ENCODE measurements at regions not wholly inside any gene's neighbourhood (a gene's known extent, or its start where the extent isn't known, plus 50 kb on each side); places are given as distances from the start of the nearest gene placed in this dataset.

- H3K4me3 ChIP-seq (ENCODE audit: low read depth, low read length) = no peak overlapping the region
- H3K27me3 ChIP-seq (replicated peaks) = no peaks in the 10 kb centered on the region
- TF ChIP-seq, protein P1, sequence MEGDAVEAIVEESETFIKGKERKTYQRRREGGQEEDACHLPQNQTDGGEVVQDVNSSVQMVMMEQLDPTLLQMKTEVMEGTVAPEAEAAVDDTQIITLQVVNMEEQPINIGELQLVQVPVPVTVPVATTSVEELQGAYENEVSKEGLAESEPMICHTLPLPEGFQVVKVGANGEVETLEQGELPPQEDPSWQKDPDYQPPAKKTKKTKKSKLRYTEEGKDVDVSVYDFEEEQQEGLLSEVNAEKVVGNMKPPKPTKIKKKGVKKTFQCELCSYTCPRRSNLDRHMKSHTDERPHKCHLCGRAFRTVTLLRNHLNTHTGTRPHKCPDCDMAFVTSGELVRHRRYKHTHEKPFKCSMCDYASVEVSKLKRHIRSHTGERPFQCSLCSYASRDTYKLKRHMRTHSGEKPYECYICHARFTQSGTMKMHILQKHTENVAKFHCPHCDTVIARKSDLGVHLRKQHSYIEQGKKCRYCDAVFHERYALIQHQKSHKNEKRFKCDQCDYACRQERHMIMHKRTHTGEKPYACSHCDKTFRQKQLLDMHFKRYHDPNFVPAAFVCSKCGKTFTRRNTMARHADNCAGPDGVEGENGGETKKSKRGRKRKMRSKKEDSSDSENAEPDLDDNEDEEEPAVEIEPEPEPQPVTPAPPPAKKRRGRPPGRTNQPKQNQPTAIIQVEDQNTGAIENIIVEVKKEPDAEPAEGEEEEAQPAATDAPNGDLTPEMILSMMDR (IDR thresholded peaks at IDR 0.05; ENCODE audit: low read depth, low read length, missing control alignments) = no peak
- no peaks in the 10 kb centered on the region for H3K36me3 ChIP-seq (replicated peaks)
- DNase-seq = no peak
- in situ Hi-C loops (cut with HindIII; ENCODE audit: low pct_ligation_motif_present, low sequenced_read_pairs) = no loop called here
- H3K27ac ChIP-seq = no peak overlapping the region
Measured at GRCh38 chr1:239706245-239706892, 320.0 kb downstream of the CHRM3 start.

DNA sequence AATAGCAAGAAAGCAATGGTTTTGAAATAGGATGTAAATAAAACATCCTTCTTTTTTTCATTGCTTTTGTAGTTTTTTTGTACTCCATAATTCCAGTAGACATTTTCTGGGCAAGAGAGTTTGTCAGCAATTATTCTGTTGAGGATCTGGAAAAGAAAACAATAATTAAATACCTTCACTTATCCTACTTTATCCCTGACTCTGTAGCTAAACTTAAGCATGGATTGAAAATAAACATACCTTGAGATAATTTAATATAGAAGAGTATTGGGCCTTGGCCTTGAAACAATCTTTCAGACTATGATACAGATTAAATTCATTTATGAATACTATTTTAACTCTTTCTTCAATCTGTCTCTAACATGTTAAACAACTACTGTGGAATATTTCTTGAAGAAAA, 321.2 kb downstream of the CHRM3 start:
- no peaks in the 10 kb centered on the region for H3K36me3 ChIP-seq (replicated peaks)
- TF ChIP-seq, protein P1 (IDR thresholded peaks at IDR 0.05; ENCODE audit: low read depth, low read length, missing control alignments) = no peak
- DNase-seq = no peak
- in situ Hi-C loops (cut with HindIII; ENCODE audit: low pct_ligation_motif_present, low sequenced_read_pairs) = no loop called here
- H3K27ac ChIP-seq = no peak overlapping the region
- H3K27me3 ChIP-seq (replicated peaks) = no peaks in the 10 kb centered on the region
- no peak overlapping the region for H3K4me3 ChIP-seq (ENCODE audit: low read depth, low read length)

GRCh38 chr1:239708622-239709021, 322.3 kb downstream of the CHRM3 start:
- Histone ChIP-seq H3K36me3 (replicated peaks) (no peaks in the 10 kb centered on the region), H3K4me3 (ENCODE audit: low read depth, low read length) (no peak overlapping the region), H3K27ac (no peak overlapping the region), H3K27me3 (replicated peaks) (no peaks in the 10 kb centered on the region)
- no peak for DNase-seq
- TF ChIP-seq, protein P1 (IDR thresholded peaks at IDR 0.05; ENCODE audit: low read depth, low read length, missing control alignments) = no peak
- in situ Hi-C loops (cut with HindIII; ENCODE audit: low pct_ligation_motif_present, low sequenced_read_pairs) = no loop called here

DNA sequence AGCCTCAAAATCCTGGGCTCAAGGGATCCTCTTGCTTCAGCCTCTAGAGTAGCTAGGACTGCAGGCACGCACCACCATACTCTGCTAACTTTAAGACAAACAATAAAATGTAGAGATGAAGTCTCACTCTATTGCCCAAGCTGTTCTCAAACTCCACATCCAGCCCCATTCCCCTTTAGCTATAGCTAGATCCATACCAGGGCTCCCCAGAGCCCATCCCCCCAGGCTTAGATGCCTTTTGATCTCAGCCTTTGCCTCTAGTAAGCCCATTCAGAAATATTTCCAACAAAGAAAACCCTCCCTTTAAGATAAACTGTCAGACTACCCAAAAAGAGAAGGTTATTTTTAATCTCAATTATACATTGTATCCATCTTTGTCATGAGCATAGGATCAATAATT, 325.4 kb downstream of the CHRM3 start:
- TF ChIP-seq, protein P1 (IDR thresholded peaks at IDR 0.05; ENCODE audit: low read depth, low read length, missing control alignments) = no peak
- in situ Hi-C loops (cut with HindIII; ENCODE audit: low pct_ligation_motif_present, low sequenced_read_pairs) = no loop called here
- no peak for DNase-seq
- H3K4me3 ChIP-seq (ENCODE audit: low read depth, low read length) = no peak overlapping the region
- no peaks in the 10 kb centered on the region for H3K27me3 ChIP-seq (replicated peaks)
- no peak overlapping the region for H3K27ac ChIP-seq
- H3K36me3 ChIP-seq (replicated peaks) = no peaks in the 10 kb centered on the region

GRCh38 chr1:239717097-239717917, 330.9 kb downstream of the CHRM3 start:
- Histone ChIP-seq H3K4me3 (ENCODE audit: low read depth, low read length) (no peak overlapping the region), H3K36me3 (replicated peaks) (no peaks in the 10 kb centered on the region), H3K27ac (no peak overlapping the region), H3K27me3 (replicated peaks) (no peaks in the 10 kb centered on the region)
- in situ Hi-C loops (cut with HindIII; ENCODE audit: low pct_ligation_motif_present, low sequenced_read_pairs) = no loop called here
- DNase-seq = peak; percentile 30
- TF ChIP-seq, protein P1 (IDR thresholded peaks at IDR 0.05; ENCODE audit: low read depth, low read length, missing control alignments) = no peak
